HEK293T (cell line): ENCODE measurements at regions not wholly inside any gene's neighbourhood (a gene's known extent, or its start where the extent isn't known, plus 50 kb on each side); places are given as distances from the start of the nearest gene placed in this dataset.

ENCODE experiments used
- CTCF ChIA-PET: fragments of 350-600 bp; formaldehyde crosslinking; extraction: SDS; loops from one replicate; lab custom pipeline; 2021; ENCODE audit warnings: antibody characterized with exemption, inconsistent platforms; lab: Yijun Ruan, JAX
- POLR2A ChIA-PET: fragments of 350-600 bp; formaldehyde crosslinking; extraction: SDS; loops from one replicate; lab custom pipeline; 2020; ENCODE audit warnings: antibody characterized with exemption, inconsistent platforms; lab: Yijun Ruan, JAX
- DNase-seq: peaks from one replicate; pipeline ENCODE4 v3.0.0; 2012; ENCODE audit warnings: mixed read lengths; ENCODE audit errors: extremely low spot score
- ARNT ChIP-seq: fragments of 450-650 bp; IDR thresholded peaks from 2 replicates; pipeline ENCODE4 v1.6.1; 2017; ENCODE audit warnings: mild to moderate bottlenecking
- BHLHE40 ChIP-seq: fragments of 450-650 bp; IDR thresholded peaks from 2 replicates; pipeline ENCODE4 v1.6.1; 2016; ENCODE audit warnings: mild to moderate bottlenecking, moderate library complexity, borderline replicate concordance
- CTBP1 ChIP-seq: fragments of 450-650 bp; IDR thresholded peaks from 2 replicates; pipeline ENCODE4 v1.6.1; 2016; ENCODE audit warnings: borderline replicate concordance
- ELF4 ChIP-seq: fragments of 450-650 bp; IDR thresholded peaks from 2 replicates; pipeline ENCODE4 v1.6.1; 2017; ENCODE audit warnings: antibody characterized with exemption
- FOXA1 ChIP-seq: fragments of 450-650 bp; IDR thresholded peaks from 2 replicates; pipeline ENCODE4 v1.6.1; 2016; ENCODE audit warnings: mild to moderate bottlenecking
- FOXK2 ChIP-seq: fragments of 450-650 bp; IDR thresholded peaks from 2 replicates; pipeline ENCODE4 v1.6.1; 2016; ENCODE audit warnings: mild to moderate bottlenecking
- FOXM1 ChIP-seq: fragments of 450-650 bp; IDR thresholded peaks from 2 replicates; pipeline ENCODE4 v1.6.1; 2017; ENCODE audit warnings: mild to moderate bottlenecking, borderline replicate concordance
- HDGF ChIP-seq: fragments of 450-650 bp; IDR thresholded peaks from 2 replicates; pipeline ENCODE4 v1.6.1; 2017; ENCODE audit warnings: antibody characterized with exemption, borderline replicate concordance
- L3MBTL2 ChIP-seq: fragments of 450-650 bp; conservative IDR thresholded peaks from 2 replicates; pipeline ENCODE4 v1.6.1; 2016; ENCODE audit warnings: mild to moderate bottlenecking
- LEF1 ChIP-seq: fragments of 450-650 bp; IDR thresholded peaks from 2 replicates; pipeline ENCODE4 v1.6.1; 2017; ENCODE audit warnings: mild to moderate bottlenecking, borderline replicate concordance
- NFRKB ChIP-seq: fragments of 450-650 bp; IDR thresholded peaks from 2 replicates; pipeline ENCODE4 v1.6.1; 2016; ENCODE audit warnings: mild to moderate bottlenecking, moderate library complexity
- SP1 ChIP-seq: fragments of 450-650 bp; IDR thresholded peaks from 2 replicates; pipeline ENCODE4 v1.6.1; 2017
- SUZ12 ChIP-seq: fragments of 450-650 bp; IDR thresholded peaks from 2 replicates; pipeline ENCODE4 v1.6.1; 2016; ENCODE audit warnings: mild to moderate bottlenecking
- TARDBP ChIP-seq: fragments of 450-650 bp; IDR thresholded peaks from 2 replicates; pipeline ENCODE4 v1.6.1; 2016
- ZNF384 ChIP-seq: fragments of 450-650 bp; IDR thresholded peaks from 2 replicates; pipeline ENCODE4 v1.6.1; 2016
- TF ChIP-seq, protein P1 (sequence below): fragments of 450-650 bp; IDR thresholded peaks from 2 replicates; pipeline ENCODE4 v1.6.1; 2016

DNA sequence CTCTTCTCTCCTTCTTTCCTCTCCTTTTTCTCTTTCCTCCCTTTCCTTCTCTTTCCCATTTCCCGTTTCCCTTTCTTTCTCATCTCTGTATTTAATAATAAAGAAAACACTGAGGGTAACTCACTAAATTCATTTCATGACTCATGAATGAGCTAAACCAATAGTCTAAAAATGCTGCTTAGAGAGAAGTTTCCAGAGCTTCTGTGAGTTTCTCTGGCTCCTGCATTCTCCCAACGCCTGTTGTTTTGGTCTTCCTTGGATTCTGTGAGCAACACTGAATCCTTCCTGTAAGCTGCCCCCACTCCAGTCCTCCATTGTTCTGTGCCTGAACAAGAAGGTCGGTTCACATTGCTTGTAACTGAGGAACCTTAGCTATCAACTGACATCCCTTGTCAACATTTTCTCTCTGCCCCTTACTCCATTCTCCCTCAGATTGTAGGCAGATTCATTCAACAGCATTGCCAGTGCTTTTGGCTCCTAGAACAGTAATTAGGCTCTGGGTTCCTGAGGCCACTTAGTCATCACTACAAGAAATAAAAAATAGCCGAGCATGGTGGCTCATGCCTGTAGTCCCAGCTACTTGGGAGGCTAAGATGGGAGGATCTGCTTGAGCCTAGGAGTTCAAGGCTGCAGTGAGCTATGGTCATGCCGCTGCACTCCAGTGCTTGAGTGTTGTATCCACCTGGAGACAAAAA, 237.7 kb upstream of the KLF4 start:
- CTCF ChIA-PET: no interaction called here
- no peak for TF ChIP-seq SP1
- TF ChIP-seq L3MBTL2: no peak
- no peak for TF ChIP-seq ELF4
- no peak for TF ChIP-seq TARDBP
- no peak for TF ChIP-seq NFRKB
- no peak for TF ChIP-seq SUZ12
- TF ChIP-seq, protein P1, sequence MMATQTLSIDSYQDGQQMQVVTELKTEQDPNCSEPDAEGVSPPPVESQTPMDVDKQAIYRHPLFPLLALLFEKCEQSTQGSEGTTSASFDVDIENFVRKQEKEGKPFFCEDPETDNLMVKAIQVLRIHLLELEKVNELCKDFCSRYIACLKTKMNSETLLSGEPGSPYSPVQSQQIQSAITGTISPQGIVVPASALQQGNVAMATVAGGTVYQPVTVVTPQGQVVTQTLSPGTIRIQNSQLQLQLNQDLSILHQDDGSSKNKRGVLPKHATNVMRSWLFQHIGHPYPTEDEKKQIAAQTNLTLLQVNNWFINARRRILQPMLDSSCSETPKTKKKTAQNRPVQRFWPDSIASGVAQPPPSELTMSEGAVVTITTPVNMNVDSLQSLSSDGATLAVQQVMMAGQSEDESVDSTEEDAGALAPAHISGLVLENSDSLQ: no peak
- TF ChIP-seq ARNT: no peak
- TF ChIP-seq FOXM1: no peak
- no peak for TF ChIP-seq ZNF384
- no peak for TF ChIP-seq CTBP1
- no peak for TF ChIP-seq HDGF
- TF ChIP-seq LEF1: no peak
- TF ChIP-seq FOXA1: no peak
- no peak for TF ChIP-seq FOXK2
- no peak for TF ChIP-seq BHLHE40
- no peak for DNase-seq
- POLR2A ChIA-PET: no interaction called here

DNA sequence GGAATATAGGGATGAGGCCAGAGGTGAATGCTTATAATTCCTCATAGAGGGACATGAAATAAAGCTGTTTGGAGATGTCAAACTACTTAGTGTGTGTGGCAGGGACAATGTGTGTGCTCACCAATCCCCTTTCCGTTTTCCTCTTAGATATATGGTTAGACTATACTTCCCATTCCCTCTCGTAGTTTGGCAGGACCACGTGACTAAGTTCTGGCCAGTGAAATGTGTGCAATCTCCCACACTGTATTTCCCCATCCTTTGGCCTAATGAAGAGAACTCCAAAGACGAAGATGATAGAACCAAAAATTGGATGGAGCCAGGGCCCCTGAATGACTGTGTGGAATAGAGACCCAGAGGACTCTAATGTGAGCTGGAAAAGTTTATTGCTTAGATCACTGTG, 233.4 kb upstream of the KLF4 start:
- ChIA-PET POLR2A (no interaction called here), CTCF (no interaction called here)
- DNase-seq: no peak
- TF ChIP-seq HDGF: no peak
- TF ChIP-seq NFRKB: no peak
- no peak for TF ChIP-seq ZNF384
- no peak for TF ChIP-seq SUZ12
- TF ChIP-seq FOXA1: no peak
- no peak for TF ChIP-seq L3MBTL2
- TF ChIP-seq BHLHE40: no peak

DNA sequence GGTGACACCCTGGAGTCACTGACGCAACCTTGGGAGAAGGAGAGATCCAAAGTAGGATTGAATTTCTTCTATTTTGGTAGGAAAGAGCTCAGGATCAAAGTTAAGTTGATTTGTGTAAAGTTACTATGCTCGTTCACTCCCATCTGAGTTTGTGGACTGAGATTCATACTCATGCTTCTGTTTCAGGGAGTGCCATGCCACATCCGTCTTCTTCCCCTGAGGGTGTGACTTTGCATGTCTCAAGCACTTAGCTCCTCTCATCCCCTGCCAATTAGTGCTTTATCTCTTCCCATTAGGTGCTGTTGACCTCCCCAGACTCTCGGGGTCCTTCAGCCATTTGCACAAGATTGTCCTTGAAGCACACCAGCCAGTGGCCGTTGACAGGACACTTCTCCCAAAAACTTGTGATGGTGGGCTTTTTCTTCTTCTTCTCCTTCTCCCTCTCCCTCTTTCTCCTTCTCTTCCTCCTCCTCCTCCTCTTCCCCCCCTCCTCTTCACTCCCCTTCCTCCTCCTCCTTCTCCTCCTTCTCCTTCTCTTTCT, 232.2 kb upstream of the KLF4 start:
- TF ChIP-seq NFRKB (no peak), FOXK2 (no peak), ARNT (no peak), FOXA1 (no peak), SUZ12 (no peak), HDGF (no peak)
- ChIA-PET POLR2A (no interaction called here), CTCF (interaction anchor here (0.7 kb wide), 1 partner anchor 244 kb away, joined by 3 read pairs; no protein-coding TSS in a partner anchor)
- no peak for DNase-seq

DNA sequence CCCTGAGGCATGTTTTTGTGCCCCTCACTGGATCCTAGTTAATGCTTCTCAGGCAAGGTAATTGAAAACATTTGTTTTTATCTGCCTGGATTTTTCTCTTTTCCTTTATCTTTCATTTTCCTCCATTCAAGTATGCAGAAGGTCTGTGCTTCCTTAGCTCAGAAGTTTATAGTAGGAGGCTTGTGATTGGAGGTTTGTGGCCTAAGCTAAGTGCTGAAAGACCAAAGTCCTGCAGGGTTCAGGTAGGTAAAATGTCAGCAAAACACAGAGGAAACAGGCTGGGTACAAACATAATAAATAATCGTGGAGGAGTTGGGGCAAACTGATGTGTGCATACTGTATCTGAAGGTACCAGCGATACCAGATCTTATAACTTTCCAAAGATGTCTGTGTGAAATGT, 230.9 kb upstream of the KLF4 start:
- POLR2A ChIA-PET: no interaction called here
- CTCF ChIA-PET: no interaction called here
- DNase-seq: no peak
- TF ChIP-seq FOXK2 (no peak), NFRKB (no peak), SUZ12 (no peak), BHLHE40 (no peak), HDGF (no peak), SP1 (no peak), FOXM1 (no peak), LEF1 (no peak), FOXA1 (no peak), CTBP1 (no peak), ZNF384 (no peak), ELF4 (no peak), L3MBTL2 (no peak), ARNT (no peak), TARDBP (no peak)
- TF ChIP-seq, protein P1: no peak

DNA sequence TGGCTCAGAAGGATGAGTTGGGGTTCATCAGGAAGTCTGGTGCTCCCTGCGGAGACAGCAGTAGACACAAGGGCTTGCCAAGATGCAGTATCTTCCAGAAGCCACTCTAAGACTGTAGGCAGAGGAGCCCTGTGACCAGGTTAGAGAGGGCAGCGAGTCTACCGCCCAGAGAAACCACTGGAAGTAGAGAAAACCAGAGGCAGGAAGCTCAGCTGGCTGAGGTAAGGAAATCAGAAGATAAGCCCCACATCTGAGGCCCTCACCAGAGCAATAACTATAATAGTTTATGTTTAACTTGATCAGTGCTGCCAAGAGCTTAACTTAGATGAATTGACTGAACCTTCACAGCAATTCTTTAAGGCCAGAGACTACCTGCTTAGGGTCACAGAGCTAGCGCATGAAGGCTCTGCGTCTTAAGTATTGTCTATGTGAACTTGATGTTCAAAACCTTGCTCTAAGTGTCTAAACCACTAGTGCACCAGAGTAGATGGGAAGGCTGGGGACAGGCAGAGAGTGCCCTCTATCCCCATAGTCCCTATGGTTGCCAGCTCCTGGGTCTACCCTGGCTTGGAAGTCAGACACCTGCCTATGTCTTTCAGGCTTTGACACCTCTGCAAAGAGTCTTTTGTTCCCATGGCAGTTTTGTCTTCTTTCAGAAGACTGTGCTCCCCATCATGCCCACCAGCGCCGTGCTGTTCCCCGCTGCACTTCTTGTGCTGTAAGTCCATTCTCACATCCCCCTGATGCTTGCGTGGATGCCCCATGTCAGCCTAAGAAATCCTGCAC, 228.2 kb upstream of the KLF4 start:
- no peak for DNase-seq
- POLR2A ChIA-PET: no interaction called here
- no peak for TF ChIP-seq L3MBTL2
- TF ChIP-seq FOXM1: no peak
- no peak for TF ChIP-seq ZNF384
- CTCF ChIA-PET: no interaction called here

DNA sequence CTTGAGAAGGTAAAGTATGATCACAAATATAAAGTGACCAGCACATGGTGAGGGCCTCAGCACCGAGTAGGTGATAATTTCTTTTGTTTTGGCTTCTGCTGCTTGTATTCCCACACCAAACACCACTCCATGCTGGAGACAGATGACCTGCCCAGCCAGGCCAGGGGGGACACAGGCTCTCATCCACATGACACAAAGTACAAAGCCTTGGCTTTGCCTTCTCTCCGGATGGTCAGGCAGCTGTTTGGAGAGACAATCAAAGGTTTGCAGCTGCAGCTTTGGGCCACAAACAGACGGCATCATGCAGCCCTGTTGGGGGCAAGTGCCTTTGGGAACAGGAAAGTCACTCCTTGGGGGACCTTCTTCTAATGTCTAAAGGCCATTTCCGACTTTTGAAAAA, 226.2 kb upstream of the KLF4 start:
- ChIA-PET POLR2A (no interaction called here), CTCF (no interaction called here)
- TF ChIP-seq SUZ12: no peak
- no peak for TF ChIP-seq SP1
- TF ChIP-seq, protein P1: no peak
- TF ChIP-seq BHLHE40: no peak
- no peak for TF ChIP-seq ARNT
- TF ChIP-seq FOXM1: no peak
- TF ChIP-seq NFRKB: no peak
- TF ChIP-seq ZNF384: no peak
- no peak for TF ChIP-seq ELF4
- TF ChIP-seq TARDBP: no peak
- TF ChIP-seq L3MBTL2: no peak
- DNase-seq: no peak
